ENCODE measurements at regions not wholly inside any gene's neighbourhood (a gene's known extent, or its start where the extent isn't known, plus 50 kb on each side); places are given as distances from the start of the nearest gene placed in this dataset.

DNA sequence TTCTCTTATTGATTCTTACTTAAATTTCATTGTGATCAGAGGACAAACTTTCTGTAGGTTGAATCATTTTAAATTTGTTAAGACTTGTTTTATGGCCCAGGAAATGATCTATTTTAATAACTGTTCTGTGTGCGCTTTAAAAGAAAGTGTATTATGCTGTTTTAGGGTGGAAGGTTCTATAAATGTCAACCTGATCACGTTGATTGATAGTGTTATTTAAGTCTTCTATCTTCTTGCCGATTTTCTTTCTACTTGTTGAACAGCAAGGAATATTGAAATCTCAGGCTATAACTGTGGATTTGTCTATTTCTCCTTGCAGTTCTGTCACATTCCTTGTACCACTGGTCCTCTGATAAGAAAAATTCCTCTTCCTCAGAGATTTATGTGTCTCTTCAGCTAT is 112.7 kb downstream of the TANC2 start:
- TF ChIP-seq POLR2A (IDR thresholded peaks at IDR 0.05) (no peak), EP300 (IDR thresholded peaks at IDR 0.05) (no peak), POLR2AphosphoS5 (IDR thresholded peaks at IDR 0.05) (no peak)
- TF ChIP-seq, protein P1, sequence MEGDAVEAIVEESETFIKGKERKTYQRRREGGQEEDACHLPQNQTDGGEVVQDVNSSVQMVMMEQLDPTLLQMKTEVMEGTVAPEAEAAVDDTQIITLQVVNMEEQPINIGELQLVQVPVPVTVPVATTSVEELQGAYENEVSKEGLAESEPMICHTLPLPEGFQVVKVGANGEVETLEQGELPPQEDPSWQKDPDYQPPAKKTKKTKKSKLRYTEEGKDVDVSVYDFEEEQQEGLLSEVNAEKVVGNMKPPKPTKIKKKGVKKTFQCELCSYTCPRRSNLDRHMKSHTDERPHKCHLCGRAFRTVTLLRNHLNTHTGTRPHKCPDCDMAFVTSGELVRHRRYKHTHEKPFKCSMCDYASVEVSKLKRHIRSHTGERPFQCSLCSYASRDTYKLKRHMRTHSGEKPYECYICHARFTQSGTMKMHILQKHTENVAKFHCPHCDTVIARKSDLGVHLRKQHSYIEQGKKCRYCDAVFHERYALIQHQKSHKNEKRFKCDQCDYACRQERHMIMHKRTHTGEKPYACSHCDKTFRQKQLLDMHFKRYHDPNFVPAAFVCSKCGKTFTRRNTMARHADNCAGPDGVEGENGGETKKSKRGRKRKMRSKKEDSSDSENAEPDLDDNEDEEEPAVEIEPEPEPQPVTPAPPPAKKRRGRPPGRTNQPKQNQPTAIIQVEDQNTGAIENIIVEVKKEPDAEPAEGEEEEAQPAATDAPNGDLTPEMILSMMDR (IDR thresholded peaks at IDR 0.05) = no peak
